ENCODE measurements at regions not wholly inside any gene's neighbourhood (a gene's known extent, or its start where the extent isn't known, plus 50 kb on each side); places are given as distances from the start of the nearest gene placed in this dataset.

DNA sequence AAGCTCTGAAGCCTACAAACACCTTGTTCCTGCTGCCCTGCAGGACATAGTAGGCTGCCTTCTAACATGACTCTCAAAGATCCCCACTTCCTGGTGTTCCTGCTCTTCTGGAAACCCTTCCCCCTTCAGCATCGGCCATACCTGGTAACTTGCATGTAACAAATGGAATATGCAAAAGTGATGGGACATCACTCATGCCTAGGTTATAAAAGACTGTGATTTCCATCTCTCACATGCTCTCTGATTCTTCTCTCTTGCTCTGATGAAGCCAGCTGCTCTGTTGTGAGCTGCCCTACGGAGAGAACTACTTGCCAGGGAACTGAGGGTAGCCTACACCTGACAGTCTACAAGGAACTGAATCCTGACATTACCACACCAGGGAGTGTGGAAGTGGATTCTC is 72.9 kb upstream of the IRX6 start:
- no peak for ATAC-seq
- no peak overlapping the region for H2AFZ ChIP-seq (ENCODE audit: low read length)
- H3K36me3 ChIP-seq (ENCODE audit: low read depth, low read length) = no peaks in the 10 kb centered on the region
- intact Hi-C loops (cut with micrococcal nuclease) = no loop called here
- H3K9me3 ChIP-seq (ENCODE audit: low read length) = no peaks in the 10 kb centered on the region
- H4K20me1 ChIP-seq (ENCODE audit: low read length) = no peaks in the 10 kb centered on the region
- BruUV-seq (replicated peaks) = no TSS peak
- POLR2A ChIA-PET (ENCODE audit: unreplicated experiment) = no interaction called here
- no peak overlapping the region for H3K4me2 ChIP-seq (ENCODE audit: low read length)
- H3K4me1 ChIP-seq (ENCODE audit: insufficient read depth, low read length) = no peaks in the 10 kb centered on the region
- H3K27ac ChIP-seq (ENCODE audit: low read length) = no peak overlapping the region
- TF ChIP-seq EZH2 (IDR thresholded peaks at IDR 0.05; ENCODE audit: low read length, unreplicated experiment) (no peak), EZH2phosphoT487 (IDR thresholded peaks at IDR 0.05; ENCODE audit: borderline replicate concordance, low read length) (no peak)
- TF ChIP-seq, protein P1, sequence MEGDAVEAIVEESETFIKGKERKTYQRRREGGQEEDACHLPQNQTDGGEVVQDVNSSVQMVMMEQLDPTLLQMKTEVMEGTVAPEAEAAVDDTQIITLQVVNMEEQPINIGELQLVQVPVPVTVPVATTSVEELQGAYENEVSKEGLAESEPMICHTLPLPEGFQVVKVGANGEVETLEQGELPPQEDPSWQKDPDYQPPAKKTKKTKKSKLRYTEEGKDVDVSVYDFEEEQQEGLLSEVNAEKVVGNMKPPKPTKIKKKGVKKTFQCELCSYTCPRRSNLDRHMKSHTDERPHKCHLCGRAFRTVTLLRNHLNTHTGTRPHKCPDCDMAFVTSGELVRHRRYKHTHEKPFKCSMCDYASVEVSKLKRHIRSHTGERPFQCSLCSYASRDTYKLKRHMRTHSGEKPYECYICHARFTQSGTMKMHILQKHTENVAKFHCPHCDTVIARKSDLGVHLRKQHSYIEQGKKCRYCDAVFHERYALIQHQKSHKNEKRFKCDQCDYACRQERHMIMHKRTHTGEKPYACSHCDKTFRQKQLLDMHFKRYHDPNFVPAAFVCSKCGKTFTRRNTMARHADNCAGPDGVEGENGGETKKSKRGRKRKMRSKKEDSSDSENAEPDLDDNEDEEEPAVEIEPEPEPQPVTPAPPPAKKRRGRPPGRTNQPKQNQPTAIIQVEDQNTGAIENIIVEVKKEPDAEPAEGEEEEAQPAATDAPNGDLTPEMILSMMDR (conservative IDR thresholded peaks at IDR 0.05; ENCODE audit: low read depth, low read length) = no peak
- H3F3A ChIP-seq (ENCODE audit: low read length, unreplicated experiment) = no peaks in the 10 kb centered on the region
- no peak for DNase-seq
- no peaks in the 10 kb centered on the region for H3K79me2 ChIP-seq (ENCODE audit: low read length)
- CTCF ChIA-PET = no interaction called here
- H3K27me3 ChIP-seq (ENCODE audit: low read length) = no peaks in the 10 kb centered on the region
- no peaks in the 10 kb centered on the region for H3K9me2 ChIP-seq (replicated peaks; ENCODE audit: low read length)
- no peak overlapping the region for H3K9ac ChIP-seq (ENCODE audit: low read length)
- no peak overlapping the region for H3K4me3 ChIP-seq (ENCODE audit: low read length)

DNA sequence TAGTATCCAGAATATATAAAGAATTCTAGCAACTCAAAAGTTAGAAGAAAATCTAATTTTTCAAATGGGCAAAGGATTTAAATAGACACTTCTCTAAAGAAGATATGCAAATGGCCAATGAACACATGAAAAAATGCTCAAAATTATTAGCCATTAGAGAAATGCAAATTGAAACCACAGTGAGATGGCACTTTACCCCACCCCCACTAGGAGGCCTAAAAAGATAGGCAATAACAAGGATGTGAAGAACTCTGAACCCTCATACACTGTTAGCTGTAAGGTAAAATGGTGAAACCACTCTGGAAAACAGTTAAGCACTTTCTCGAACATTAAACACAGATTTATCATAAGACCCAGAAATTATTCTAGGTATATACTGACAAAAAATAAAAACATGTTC is 71.4 kb upstream of the IRX6 start:
- Histone ChIP-seq H3K9me3 (ENCODE audit: low read length) (no peaks in the 10 kb centered on the region), H3K27ac (ENCODE audit: low read length) (no peak overlapping the region), H3K4me2 (ENCODE audit: low read length) (no peak overlapping the region), H3K4me3 (ENCODE audit: low read length) (no peak overlapping the region), H3K9ac (ENCODE audit: low read length) (no peak overlapping the region), H3K9me2 (replicated peaks; ENCODE audit: low read length) (no peaks in the 10 kb centered on the region), H3F3A (ENCODE audit: low read length, unreplicated experiment) (no peaks in the 10 kb centered on the region), H4K20me1 (ENCODE audit: low read length) (no peaks in the 10 kb centered on the region), H3K27me3 (ENCODE audit: low read length) (no peaks in the 10 kb centered on the region), H3K36me3 (ENCODE audit: low read depth, low read length) (no peaks in the 10 kb centered on the region), H3K79me2 (ENCODE audit: low read length) (no peaks in the 10 kb centered on the region), H3K4me1 (ENCODE audit: insufficient read depth, low read length) (no peaks in the 10 kb centered on the region), H2AFZ (ENCODE audit: low read length) (no peak overlapping the region)
- intact Hi-C loops (cut with micrococcal nuclease) = no loop called here
- TF ChIP-seq EZH2phosphoT487 (IDR thresholded peaks at IDR 0.05; ENCODE audit: borderline replicate concordance, low read length) = no peak
- TF ChIP-seq EZH2 (IDR thresholded peaks at IDR 0.05; ENCODE audit: low read length, unreplicated experiment) = no peak
- TF ChIP-seq, protein P1 (conservative IDR thresholded peaks at IDR 0.05; ENCODE audit: low read depth, low read length) = no peak
- DNase-seq (no peak), ATAC-seq (no peak)
- ChIA-PET POLR2A (ENCODE audit: unreplicated experiment) (no interaction called here), CTCF (no interaction called here)
- BruUV-seq (replicated peaks) = no TSS peak

DNA sequence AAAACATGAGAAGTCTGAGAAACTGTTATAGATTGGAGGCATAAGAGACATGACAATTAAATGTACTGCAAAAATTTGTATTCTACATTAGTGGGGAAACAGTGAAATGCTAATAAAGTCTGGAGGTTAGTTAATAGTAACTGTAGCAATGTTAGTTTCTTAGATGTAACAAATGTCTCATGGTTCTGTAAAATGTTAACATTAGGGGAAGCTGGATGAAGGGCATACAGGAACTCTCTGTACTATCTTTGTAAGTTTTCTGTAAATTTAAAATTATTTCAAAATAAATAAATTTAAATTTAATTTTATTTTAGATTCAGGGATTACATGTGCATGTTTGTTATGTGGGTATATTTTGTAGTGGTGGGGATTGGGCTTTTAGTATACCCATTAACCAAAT is 70.0 kb upstream of the IRX6 start:
- Histone ChIP-seq H3F3A (ENCODE audit: low read length, unreplicated experiment) (no peaks in the 10 kb centered on the region), H2AFZ (ENCODE audit: low read length) (no peak overlapping the region), H3K27ac (ENCODE audit: low read length) (no peak overlapping the region), H3K4me2 (ENCODE audit: low read length) (no peak overlapping the region), H3K4me3 (ENCODE audit: low read length) (no peak overlapping the region), H3K27me3 (ENCODE audit: low read length) (no peaks in the 10 kb centered on the region), H3K79me2 (ENCODE audit: low read length) (no peaks in the 10 kb centered on the region), H3K36me3 (ENCODE audit: low read depth, low read length) (no peaks in the 10 kb centered on the region; the same call in 1 of the 2 replicates), H4K20me1 (ENCODE audit: low read length) (no peaks in the 10 kb centered on the region), H3K9me2 (replicated peaks; ENCODE audit: low read length) (no peaks in the 10 kb centered on the region), H3K9ac (ENCODE audit: low read length) (no peak overlapping the region), H3K4me1 (ENCODE audit: insufficient read depth, low read length) (no peaks in the 10 kb centered on the region), H3K9me3 (ENCODE audit: low read length) (no peaks in the 10 kb centered on the region)
- TF ChIP-seq EZH2 (IDR thresholded peaks at IDR 0.05; ENCODE audit: low read length, unreplicated experiment) (no peak), EZH2phosphoT487 (IDR thresholded peaks at IDR 0.05; ENCODE audit: borderline replicate concordance, low read length) (no peak)
- TF ChIP-seq, protein P1 (conservative IDR thresholded peaks at IDR 0.05; ENCODE audit: low read depth, low read length) = no peak
- no peak for ATAC-seq
- no peak for DNase-seq
- intact Hi-C loops (cut with micrococcal nuclease) = no loop called here
- CTCF ChIA-PET = no interaction called here
- BruUV-seq (replicated peaks) = no TSS peak
- POLR2A ChIA-PET (ENCODE audit: unreplicated experiment) = no interaction called here
